Limb (tissue), 2 donors: ENCODE measurements at regions not wholly inside any gene's neighbourhood (a gene's known extent, or its start where the extent isn't known, plus 50 kb on each side); places are given as distances from the start of the nearest gene placed in this dataset.
"Not testable (repeated sequence)": the region's sequence is repeated elsewhere in the genome, so short reads cannot be mapped to it uniquely, and the experiment has no call there.

Experiments used
- DNase-seq, 2 donors: peaks; one replicate each; pipeline ENCODE4 v3.0.0-alpha.2; 2016; ENCODE audit errors: extremely low spot score in 2 of 2

DNA sequence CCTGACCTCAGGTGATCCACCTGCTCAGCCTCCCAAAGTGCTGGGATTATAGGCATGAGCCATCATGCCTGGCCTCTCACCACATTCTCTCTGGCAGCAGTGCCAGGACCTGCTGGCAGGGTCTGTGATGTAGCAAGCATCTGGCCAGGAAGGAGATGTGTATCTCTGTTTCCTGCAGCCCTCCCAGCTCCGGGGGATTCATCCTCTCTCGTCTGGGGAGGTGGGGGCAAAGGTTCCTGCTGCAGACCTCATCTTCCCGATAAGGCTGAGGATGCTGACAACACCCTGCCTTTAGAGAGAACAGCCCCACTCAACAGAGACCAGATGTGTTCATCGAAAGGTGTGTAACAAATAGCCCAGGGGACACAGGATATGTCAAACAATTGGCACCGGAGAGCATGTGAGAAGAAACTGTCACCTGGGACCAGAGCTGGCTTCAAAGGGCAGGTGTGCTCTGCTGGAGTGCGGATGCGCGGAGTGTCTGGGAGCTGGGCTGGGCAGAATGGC lies 54.8 kb upstream of the SEC14L1 start:
- no peak for DNase-seq

DNA sequence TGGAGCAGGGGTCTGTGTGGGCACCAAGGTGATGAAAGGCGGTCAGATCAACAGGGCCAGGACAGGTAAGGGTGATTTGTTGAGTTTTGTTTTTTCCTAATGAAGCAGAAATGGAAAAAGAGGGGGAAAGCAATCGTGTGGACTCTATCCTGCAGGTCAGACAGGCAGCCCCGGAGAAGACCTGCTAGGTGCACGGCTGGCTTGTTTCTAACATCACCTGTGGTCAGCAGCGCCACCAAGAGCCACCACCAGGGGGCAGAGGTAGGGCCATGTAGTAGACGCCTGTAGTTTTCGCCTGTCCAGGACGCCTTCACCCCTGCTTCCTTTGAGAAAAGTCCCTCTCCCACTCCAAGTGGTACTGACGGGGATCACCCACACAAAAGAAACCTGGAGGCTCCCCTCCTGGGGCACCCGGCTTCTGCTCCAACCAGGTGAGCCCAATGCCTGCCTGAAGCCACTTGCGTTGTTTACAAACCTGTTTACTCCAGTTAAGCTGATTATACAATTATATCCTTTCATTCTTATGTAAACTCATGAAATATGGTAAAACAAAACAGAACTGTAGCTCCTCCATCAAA lies 54.2 kb upstream of the SEC14L1 start:
- DNase-seq, result peak in 1 of 2 donors; percentile 86

GRCh38 chr17:77087650-77088454 lies 52.9 kb upstream of the SEC14L1 start:
- DNase-seq, result no peak

DNA sequence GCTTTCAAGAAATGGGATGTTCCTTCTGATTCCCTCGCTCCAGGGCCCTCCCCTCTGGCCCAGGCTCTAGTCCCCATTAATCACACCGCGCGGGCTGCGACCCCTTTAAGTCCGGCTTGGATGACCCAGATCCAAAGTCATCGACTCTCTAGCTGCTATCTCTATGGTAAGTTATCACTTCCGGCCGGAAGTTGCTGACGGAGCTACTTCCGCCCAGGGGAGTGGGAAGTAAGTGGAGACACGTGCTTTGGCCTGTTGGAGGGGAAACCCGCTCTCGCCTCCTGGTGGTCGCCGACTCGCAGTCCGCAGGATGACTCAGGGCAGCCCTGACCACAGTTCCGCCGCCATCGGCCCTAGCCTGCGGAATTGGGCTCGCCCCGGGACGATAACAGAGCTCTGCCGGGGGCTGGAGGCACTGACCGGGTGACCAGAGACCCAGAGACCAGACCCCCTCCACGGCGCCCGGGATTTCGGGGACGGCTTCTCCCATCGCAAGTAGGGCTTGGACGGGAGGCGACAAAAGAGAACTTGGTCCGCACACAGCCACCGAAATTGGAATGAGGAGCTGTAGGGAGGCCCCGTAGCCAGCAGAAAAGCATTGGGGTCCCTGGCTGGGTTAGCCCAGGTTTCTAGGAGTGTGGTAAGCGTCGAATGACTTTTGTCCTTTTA lies 52.2 kb upstream of the SEC14L1 start:
- DNase-seq, result peak; percentile 95 to 97

- peak in 1 of 2 donors; percentile 45 for DNase-seq
These were observed 51.7 kb upstream of the SEC14L1 start for GRCh38 chr17:77089124-77089490.

GRCh38 chr17:77089949-77090348 lies 50.8 kb upstream of the SEC14L1 start:
- DNase-seq, result not testable (repeated sequence)

DNA sequence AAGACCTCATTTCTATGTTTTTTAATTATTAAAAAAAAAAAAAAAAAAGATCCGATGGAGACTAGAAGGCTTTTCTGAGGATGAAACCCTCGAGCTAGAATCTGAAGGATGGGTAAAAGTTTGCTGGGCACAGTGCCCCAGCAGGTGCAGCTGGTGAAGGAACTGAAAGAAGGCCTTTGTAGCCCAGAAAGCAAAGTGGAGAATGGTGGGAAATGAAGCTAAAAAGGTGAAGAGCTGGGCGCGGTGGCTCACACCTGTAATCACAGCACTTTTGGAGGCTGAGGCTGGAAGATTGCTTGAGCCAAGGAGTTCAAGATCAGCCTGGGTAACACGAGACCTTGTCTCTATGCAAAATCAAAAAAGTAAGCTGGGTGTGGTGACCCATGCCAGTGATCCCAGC lies 50.3 kb upstream of the SEC14L1 start:
- no peak for DNase-seq
